Neural cell (in vitro differentiated cells): ENCODE measurements at regions not wholly inside any gene's neighbourhood (a gene's known extent, or its start where the extent isn't known, plus 50 kb on each side); places are given as distances from the start of the nearest gene placed in this dataset.

ENCODE experiments used
- H2AFZ ChIP-seq: fragments of 200-600, 300-800 bp; sonication (generic), shearing (Covaris generic); 2 replicates; pipeline ENCODE4 v1.6.0; 2014; ENCODE audit warnings: low read depth, mild to moderate bottlenecking, antibody characterized with exemption, low read length, moderate library complexity
- H3F3A ChIP-seq: fragments of 200-600 bp; shearing (Covaris generic); 2 replicates; pipeline ENCODE4 v1.6.1; 2016; ENCODE audit warnings: mild to moderate bottlenecking, moderate library complexity, mixed read lengths, antibody characterized with exemption, low read length; ENCODE audit not compliant: insufficient read depth, poor library complexity, severe bottlenecking
- H3K27ac ChIP-seq: fragments of 200-600, 300-800 bp; sonication (generic), shearing (Covaris generic); 2 replicates; pipeline ENCODE4 v1.5.1; 2014; ENCODE audit warnings: mild to moderate bottlenecking, low read length, moderate library complexity
- H3K27me3 ChIP-seq: fragments of 300-800, 200-600 bp; sonication (generic), shearing (Covaris generic); 2 replicates; pipeline ENCODE4 v1.6.0; 2014; ENCODE audit warnings: mild to moderate bottlenecking, low read depth, low read length, moderate library complexity; ENCODE audit not compliant: insufficient read depth
- H3K36me3 ChIP-seq: fragments of 300-800, 200-600 bp; sonication (generic), shearing (Covaris generic); 2 replicates; pipeline ENCODE4 v1.5.1; 2014; ENCODE audit warnings: mild to moderate bottlenecking, antibody characterized with exemption, low read length, moderate library complexity; ENCODE audit not compliant: insufficient read depth
- H3K4me2 ChIP-seq: fragments of 300-800, 200-600 bp; sonication (generic), shearing (Covaris generic); 2 replicates; pipeline ENCODE4 v1.6.0; 2014; ENCODE audit warnings: mild to moderate bottlenecking, low read length
- H3K4me3 ChIP-seq: fragments of 300-800, 200-600 bp; sonication (generic), shearing (Covaris generic); 2 replicates; pipeline ENCODE4 v1.5.1; 2014; ENCODE audit warnings: mild to moderate bottlenecking, low read length, moderate library complexity
- H3K79me2 ChIP-seq: fragments of 200-600 bp; shearing (Covaris generic); replicated peaks from 2 replicates; pipeline ENCODE4 v1.6.0; 2014; ENCODE audit warnings: mild to moderate bottlenecking, low read length, moderate library complexity; ENCODE audit not compliant: insufficient read depth
- H3K9ac ChIP-seq: fragments of 300-800, 200-600 bp; sonication (generic), shearing (Covaris generic); 2 replicates; pipeline ENCODE4 v1.6.1; 2016; ENCODE audit warnings: mild to moderate bottlenecking, low read length, mixed read lengths
- H3K9me2 ChIP-seq: fragments of 200-600 bp; shearing (Covaris generic); 2 replicates; pipeline ENCODE4 v1.6.1; 2016; ENCODE audit warnings: mild to moderate bottlenecking, low read length, mixed read lengths; ENCODE audit not compliant: insufficient read depth
- H3K9me3 ChIP-seq: fragments of 200-600, 300-800 bp; sonication (generic), shearing (Covaris generic); 2 replicates; pipeline ENCODE4 v1.6.1; 2016; ENCODE audit warnings: mild to moderate bottlenecking, mixed run types, low read length, moderate library complexity, mixed read lengths
- H4K20me1 ChIP-seq: fragments of 200-600 bp; shearing (Covaris generic); 2 replicates; pipeline ENCODE4 v1.6.1; 2016; ENCODE audit warnings: mild to moderate bottlenecking, mixed run types; ENCODE audit not compliant: insufficient read depth
- EP300 ChIP-seq: fragments of 450-650 bp; conservative IDR thresholded peaks from 2 replicates; pipeline ENCODE4 v1.6.1; 2014; ENCODE audit warnings: antibody characterized with exemption, mild to moderate bottlenecking, moderate library complexity; ENCODE audit not compliant: poor library complexity, severe bottlenecking
- EZH2 ChIP-seq: fragments of 200-600, 300-800 bp; shearing (Covaris generic), sonication (generic); IDR thresholded peaks from 2 replicates; pipeline ENCODE4 v1.6.1; 2014; ENCODE audit warnings: antibody characterized with exemption, low read length, borderline replicate concordance, mild to moderate bottlenecking; ENCODE audit not compliant: insufficient read depth, poor library complexity, severe bottlenecking
- MXI1 ChIP-seq: fragments of 450-650 bp; conservative IDR thresholded peaks from 2 replicates; pipeline ENCODE4 v1.6.1; 2014; ENCODE audit warnings: antibody characterized with exemption, mild to moderate bottlenecking; ENCODE audit not compliant: poor library complexity, severe bottlenecking
- POLR2AphosphoS5 ChIP-seq: IDR thresholded peaks from 2 replicates; pipeline ENCODE4 v1.6.1; 2012
- RAD21 ChIP-seq: fragments of 450-650 bp; conservative IDR thresholded peaks from 2 replicates; pipeline ENCODE4 v1.6.1; 2014; ENCODE audit warnings: antibody characterized with exemption, mild to moderate bottlenecking, moderate library complexity
- SMC3 ChIP-seq: fragments of 450-650 bp; conservative IDR thresholded peaks from 2 replicates; pipeline ENCODE4 v1.6.1; 2014; ENCODE audit warnings: antibody characterized with exemption, mild to moderate bottlenecking, moderate library complexity; ENCODE audit not compliant: poor library complexity
- TAF1 ChIP-seq: IDR thresholded peaks from 2 replicates; pipeline ENCODE4 v1.6.1; 2012; ENCODE audit warnings: low read depth
- TF ChIP-seq, protein P1 (sequence below): fragments of 450-650 bp; IDR thresholded peaks from 2 replicates; pipeline ENCODE4 v1.5.1; 2014; ENCODE audit warnings: antibody characterized with exemption, mild to moderate bottlenecking, moderate library complexity; ENCODE audit not compliant: poor library complexity, severe bottlenecking
- TF ChIP-seq, protein P2 (sequence below): IDR thresholded peaks from 2 replicates; pipeline ENCODE4 v1.6.1; 2012; ENCODE audit warnings: borderline replicate concordance

DNA sequence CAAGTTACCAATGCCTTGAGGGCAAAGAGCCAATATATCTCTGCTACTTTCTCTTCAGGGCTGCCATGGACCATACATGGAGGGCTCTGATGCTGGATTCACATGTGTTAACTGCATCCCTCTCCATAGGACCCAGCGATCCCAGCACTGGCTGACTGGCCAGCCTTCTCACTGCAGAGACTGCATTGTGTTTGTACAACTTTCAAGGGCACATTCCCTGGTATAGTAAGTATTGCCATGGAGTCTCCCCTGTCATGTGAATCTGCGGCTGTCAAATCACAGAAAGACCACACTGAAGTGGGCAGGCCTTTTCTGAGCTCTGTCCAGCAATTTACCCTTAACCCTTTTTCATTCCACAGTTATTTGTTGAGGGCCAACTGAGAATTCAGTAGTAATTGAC is 449.8 kb downstream of the OMA1 start:
- Histone ChIP-seq H3K4me2 (no peak overlapping the region), H4K20me1 (no peaks in the 10 kb centered on the region), H2AFZ (no peak overlapping the region), H3K27ac (no peak overlapping the region), H3K27me3 (no peaks in the 10 kb centered on the region), H3K36me3 (no peaks in the 10 kb centered on the region), H3K79me2 (no peaks in the 10 kb centered on the region), H3K9me2 (no peaks in the 10 kb centered on the region), H3K9ac (no peak overlapping the region), H3K9me3 (no peaks in the 10 kb centered on the region), H3K4me3 (no peak overlapping the region), H3F3A (no peaks in the 10 kb centered on the region)
- TF ChIP-seq TAF1 (no peak), RAD21 (no peak), SMC3 (no peak), EP300 (no peak), POLR2AphosphoS5 (no peak), EZH2 (no peak), MXI1 (no peak)
- TF ChIP-seq, protein P1, sequence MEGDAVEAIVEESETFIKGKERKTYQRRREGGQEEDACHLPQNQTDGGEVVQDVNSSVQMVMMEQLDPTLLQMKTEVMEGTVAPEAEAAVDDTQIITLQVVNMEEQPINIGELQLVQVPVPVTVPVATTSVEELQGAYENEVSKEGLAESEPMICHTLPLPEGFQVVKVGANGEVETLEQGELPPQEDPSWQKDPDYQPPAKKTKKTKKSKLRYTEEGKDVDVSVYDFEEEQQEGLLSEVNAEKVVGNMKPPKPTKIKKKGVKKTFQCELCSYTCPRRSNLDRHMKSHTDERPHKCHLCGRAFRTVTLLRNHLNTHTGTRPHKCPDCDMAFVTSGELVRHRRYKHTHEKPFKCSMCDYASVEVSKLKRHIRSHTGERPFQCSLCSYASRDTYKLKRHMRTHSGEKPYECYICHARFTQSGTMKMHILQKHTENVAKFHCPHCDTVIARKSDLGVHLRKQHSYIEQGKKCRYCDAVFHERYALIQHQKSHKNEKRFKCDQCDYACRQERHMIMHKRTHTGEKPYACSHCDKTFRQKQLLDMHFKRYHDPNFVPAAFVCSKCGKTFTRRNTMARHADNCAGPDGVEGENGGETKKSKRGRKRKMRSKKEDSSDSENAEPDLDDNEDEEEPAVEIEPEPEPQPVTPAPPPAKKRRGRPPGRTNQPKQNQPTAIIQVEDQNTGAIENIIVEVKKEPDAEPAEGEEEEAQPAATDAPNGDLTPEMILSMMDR, result no peak
- TF ChIP-seq, protein P2, sequence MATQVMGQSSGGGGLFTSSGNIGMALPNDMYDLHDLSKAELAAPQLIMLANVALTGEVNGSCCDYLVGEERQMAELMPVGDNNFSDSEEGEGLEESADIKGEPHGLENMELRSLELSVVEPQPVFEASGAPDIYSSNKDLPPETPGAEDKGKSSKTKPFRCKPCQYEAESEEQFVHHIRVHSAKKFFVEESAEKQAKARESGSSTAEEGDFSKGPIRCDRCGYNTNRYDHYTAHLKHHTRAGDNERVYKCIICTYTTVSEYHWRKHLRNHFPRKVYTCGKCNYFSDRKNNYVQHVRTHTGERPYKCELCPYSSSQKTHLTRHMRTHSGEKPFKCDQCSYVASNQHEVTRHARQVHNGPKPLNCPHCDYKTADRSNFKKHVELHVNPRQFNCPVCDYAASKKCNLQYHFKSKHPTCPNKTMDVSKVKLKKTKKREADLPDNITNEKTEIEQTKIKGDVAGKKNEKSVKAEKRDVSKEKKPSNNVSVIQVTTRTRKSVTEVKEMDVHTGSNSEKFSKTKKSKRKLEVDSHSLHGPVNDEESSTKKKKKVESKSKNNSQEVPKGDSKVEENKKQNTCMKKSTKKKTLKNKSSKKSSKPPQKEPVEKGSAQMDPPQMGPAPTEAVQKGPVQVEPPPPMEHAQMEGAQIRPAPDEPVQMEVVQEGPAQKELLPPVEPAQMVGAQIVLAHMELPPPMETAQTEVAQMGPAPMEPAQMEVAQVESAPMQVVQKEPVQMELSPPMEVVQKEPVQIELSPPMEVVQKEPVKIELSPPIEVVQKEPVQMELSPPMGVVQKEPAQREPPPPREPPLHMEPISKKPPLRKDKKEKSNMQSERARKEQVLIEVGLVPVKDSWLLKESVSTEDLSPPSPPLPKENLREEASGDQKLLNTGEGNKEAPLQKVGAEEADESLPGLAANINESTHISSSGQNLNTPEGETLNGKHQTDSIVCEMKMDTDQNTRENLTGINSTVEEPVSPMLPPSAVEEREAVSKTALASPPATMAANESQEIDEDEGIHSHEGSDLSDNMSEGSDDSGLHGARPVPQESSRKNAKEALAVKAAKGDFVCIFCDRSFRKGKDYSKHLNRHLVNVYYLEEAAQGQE, result no peak

DNA sequence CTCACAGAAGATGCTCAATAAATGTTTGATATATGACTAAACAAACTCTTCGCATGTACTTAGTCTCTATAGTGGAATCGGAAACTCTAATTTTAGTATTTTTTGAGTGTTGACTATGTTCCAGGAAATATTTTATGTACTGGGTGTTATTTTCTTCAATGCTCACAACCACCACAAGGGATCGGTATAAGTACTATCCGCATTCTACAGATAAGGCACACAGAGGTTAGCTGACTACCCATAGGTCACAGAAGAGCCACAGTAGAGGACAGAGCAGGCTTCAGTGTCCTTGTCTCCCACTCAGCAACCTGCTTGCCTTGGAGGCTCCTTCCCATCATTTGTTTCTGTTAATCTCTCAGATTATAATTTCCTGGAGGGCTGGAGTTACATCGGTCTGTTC is 451.3 kb downstream of the OMA1 start:
- no peak overlapping the region for H3K27ac ChIP-seq
- no peaks in the 10 kb centered on the region for H3F3A ChIP-seq
- H3K9ac ChIP-seq, result no peak overlapping the region
- no peak overlapping the region for H2AFZ ChIP-seq
- H3K79me2 ChIP-seq, result no peaks in the 10 kb centered on the region
- H3K9me2 ChIP-seq, result no peaks in the 10 kb centered on the region
- H3K4me3 ChIP-seq, result no peak overlapping the region
- no peaks in the 10 kb centered on the region for H3K27me3 ChIP-seq
- no peaks in the 10 kb centered on the region for H3K9me3 ChIP-seq
- no peak overlapping the region for H3K4me2 ChIP-seq
- TF ChIP-seq POLR2AphosphoS5 (no peak), EP300 (no peak), SMC3 (no peak), TAF1 (no peak), MXI1 (no peak), RAD21 (no peak), EZH2 (no peak)
- TF ChIP-seq, protein P2, result no peak
- TF ChIP-seq, protein P1, result no peak
- no peaks in the 10 kb centered on the region for H3K36me3 ChIP-seq
- no peaks in the 10 kb centered on the region for H4K20me1 ChIP-seq
